Natural killer cell (primary cell): ENCODE measurements at regions not wholly inside any gene's neighbourhood (a gene's known extent, or its start where the extent isn't known, plus 50 kb on each side); places are given as distances from the start of the nearest gene placed in this dataset.

Experiments used
- ATAC-seq, 3 donors: fragments of 150-1000 bp in 2 of 3; fragments of 200-7000 bp in 1 of 3; cut with Tn5 transposase; 1 replicate in 1 of 3; 2 replicates in 2 of 3; pipeline ENCODE4 v1.10.0; 2021; ENCODE audit warnings: mild to moderate bottlenecking in 2 of 3, moderate library complexity in 2 of 3
- DNase-seq, 2 donors: peaks; one replicate each; pipeline versions ENCODE4 v3.0.0 to v3.0.0-alpha.2; 2013 to 2021; ENCODE audit warnings: mixed read lengths in 1 of 2
- H3K27ac ChIP-seq: one replicate; pipeline ENCODE4 v1.5.1; 2013; ENCODE audit warnings: mild to moderate bottlenecking, low read length
- H3K27me3 ChIP-seq: one replicate; pipeline ENCODE4 v1.6.1; 2013; ENCODE audit warnings: low read length; ENCODE audit not compliant: control insufficient read depth, insufficient read depth
- H3K36me3 ChIP-seq: one replicate; pipeline ENCODE4 v1.6.1; 2013; ENCODE audit warnings: low read length; ENCODE audit not compliant: control insufficient read depth, insufficient read depth
- H3K4me1 ChIP-seq: one replicate; pipeline ENCODE4 v1.6.1; 2013; ENCODE audit warnings: low read length; ENCODE audit not compliant: control insufficient read depth, insufficient read depth
- H3K4me3 ChIP-seq: one replicate; pipeline ENCODE4 v1.5.1; 2013; ENCODE audit warnings: low read length
- H3K9me3 ChIP-seq: one replicate; pipeline ENCODE4 v1.6.1; 2013; ENCODE audit warnings: low read length; ENCODE audit not compliant: control insufficient read depth, insufficient read depth
- H3K27ac Mint-ChIP-seq, 2 donors: one replicate each; pipeline ENCODE4 v1.8.0; 2022; ENCODE audit warnings: mild to moderate bottlenecking in 2 of 2, mixed read lengths in 2 of 2, moderate library complexity in 1 of 2
- H3K27me3 Mint-ChIP-seq, 2 donors: one replicate each; pipeline ENCODE4 v1.8.0; 2022; ENCODE audit warnings: low read depth in 2 of 2, mixed read lengths in 2 of 2
- H3K36me3 Mint-ChIP-seq: one replicate; pipeline ENCODE4 v1.8.0; 2022; ENCODE audit warnings: mixed read lengths
- H3K4me1 Mint-ChIP-seq, 2 donors: one replicate each; pipeline ENCODE4 v1.8.0; 2022; ENCODE audit warnings: mixed read lengths in 2 of 2
- H3K4me3 Mint-ChIP-seq: one replicate; pipeline ENCODE4 v1.8.0; 2022; ENCODE audit warnings: mild to moderate bottlenecking, moderate library complexity, mixed read lengths
- H3K9me3 Mint-ChIP-seq, 2 donors: one replicate each; pipeline ENCODE4 v1.8.0; 2022; ENCODE audit warnings: mixed read lengths in 2 of 2
- CTCF ChIP-seq: fragments of 200-600 bp; IDR thresholded peaks from one replicate; pipeline ENCODE4 v1.8.0; 2022; ENCODE audit warnings: antibody characterized with exemption
- WGBS: methylation state at CpG from one replicate; pipeline ENCODE4 v1.1.7; 2013; ENCODE audit warnings: missing lambda C conversion rate; ENCODE audit not compliant: insufficient coverage; 5-methylcytosine and 5-hydroxymethylcytosine counted together
- intact Hi-C: fragments of 100-400 bp; cut with micrococcal nuclease; formaldehyde crosslinking; loops from one replicate; pipeline ENCODE4 v1.14.2; 2022

- no peaks in the 10 kb centered on the region for H3K4me1 ChIP-seq
- H3K27me3 ChIP-seq = no peaks in the 10 kb centered on the region
- H3K36me3 Mint-ChIP-seq = no peaks in the 10 kb centered on the region
- H3K4me1 Mint-ChIP-seq = no peaks in the 10 kb centered on the region
- TF ChIP-seq CTCF = no peak
- 100% methylated on average over 1 of the region's 1 CpG for WGBS
- no peak overlapping the region for H3K4me3 ChIP-seq
- peaks cover 0 to 7% of the 10 kb centered on the region in 2 donors for H3K27me3 Mint-ChIP-seq
- H3K36me3 ChIP-seq = no peaks in the 10 kb centered on the region
- no peak overlapping the region for H3K27ac Mint-ChIP-seq
- ATAC-seq = no peak
- DNase-seq = no peak
- no peak overlapping the region for H3K27ac ChIP-seq
- no peaks in the 10 kb centered on the region for H3K9me3 Mint-ChIP-seq
- no peaks in the 10 kb centered on the region for H3K9me3 ChIP-seq
- intact Hi-C loops = no loop called here
- no peak overlapping the region for H3K4me3 Mint-ChIP-seq
These were observed 215.3 kb downstream of the KIF20B start for GRCh38 chr10:89916468-89917215.

GRCh38 chr10:89921403-89921802 is 220.0 kb downstream of the KIF20B start:
- H3K4me3 ChIP-seq = no peak overlapping the region
- H3K4me1 ChIP-seq = no peaks in the 10 kb centered on the region
- ATAC-seq (no peak), DNase-seq (no peak)
- Mint-ChIP-seq H3K27ac (no peak overlapping the region), H3K4me1 (no peaks in the 10 kb centered on the region), H3K27me3 (peaks cover 0 to 7% of the 10 kb centered on the region in 2 donors), H3K4me3 (no peak overlapping the region), H3K9me3 (peaks cover 0 to 2% of the 10 kb centered on the region in 2 donors), H3K36me3 (no peaks in the 10 kb centered on the region)
- WGBS = 58% methylated on average over 3 of the region's 5 CpGs
- no peaks in the 10 kb centered on the region for H3K9me3 ChIP-seq
- no peak overlapping the region for H3K27ac ChIP-seq
- no peak for TF ChIP-seq CTCF
- no peaks in the 10 kb centered on the region for H3K27me3 ChIP-seq
- H3K36me3 ChIP-seq = no peaks in the 10 kb centered on the region
- intact Hi-C loops = no loop called here

- Mint-ChIP-seq H3K27me3 (peaks cover 2 to 7% of the 10 kb centered on the region in 2 donors), H3K4me3 (no peak overlapping the region), H3K36me3 (no peaks in the 10 kb centered on the region), H3K27ac (no peak overlapping the region), H3K4me1 (no peaks in the 10 kb centered on the region), H3K9me3 (peaks cover 0 to 2% of the 10 kb centered on the region in 2 donors)
- TF ChIP-seq CTCF = no peak
- H3K4me3 ChIP-seq = no peak overlapping the region
- H3K27ac ChIP-seq = no peak overlapping the region
- no peaks in the 10 kb centered on the region for H3K4me1 ChIP-seq
- intact Hi-C loops = no loop called here
- ATAC-seq (no peak), DNase-seq (no peak)
- no peaks in the 10 kb centered on the region for H3K36me3 ChIP-seq
- no peaks in the 10 kb centered on the region for H3K27me3 ChIP-seq
- whole genome bisulfite sequencing = no CpG with 5 or more reads among the region's 1 CpG
- H3K9me3 ChIP-seq = no peaks in the 10 kb centered on the region
These were observed 222.3 kb downstream of the KIF20B start for GRCh38 chr10:89923661-89924060.

- DNase-seq (no peak), ATAC-seq (no peak)
- H3K4me3 Mint-ChIP-seq = no peak overlapping the region
- no peaks in the 10 kb centered on the region for H3K36me3 ChIP-seq
- H3K4me1 Mint-ChIP-seq = no peaks in the 10 kb centered on the region
- no peaks in the 10 kb centered on the region for H3K4me1 ChIP-seq
- no peaks in the 10 kb centered on the region for H3K36me3 Mint-ChIP-seq
- intact Hi-C loops = no loop called here
- no peaks in the 10 kb centered on the region for H3K9me3 ChIP-seq
- H3K9me3 Mint-ChIP-seq = peaks cover 0 to 2% of the 10 kb centered on the region in 2 donors
- 75% methylated on average over 1 of the region's 1 CpG for WGBS
- no peaks in the 10 kb centered on the region for H3K27me3 ChIP-seq
- H3K4me3 ChIP-seq = no peak overlapping the region
- H3K27ac ChIP-seq = no peak overlapping the region
- H3K27me3 Mint-ChIP-seq = peaks cover 2 to 5% of the 10 kb centered on the region in 2 donors
- H3K27ac Mint-ChIP-seq = no peak overlapping the region
- TF ChIP-seq CTCF = no peak
These were observed 222.9 kb downstream of the KIF20B start for GRCh38 chr10:89924261-89924660.
